Dermis microvascular lymphatic vessel endothelial cell (primary cell): ENCODE measurements at regions not wholly inside any gene's neighbourhood (a gene's known extent, or its start where the extent isn't known, plus 50 kb on each side); places are given as distances from the start of the nearest gene placed in this dataset.

Experiments
- DNase-seq, 2 donors: peaks; one replicate each; pipeline versions ENCODE4 v3.0.0 to v3.0.0-alpha.2; 2010; ENCODE audit warnings: low read depth in 2 of 2

GRCh38 chr5:56550227-56550626 is 265.1 kb upstream of the MAP3K1 start:
- DNase-seq = no peak

GRCh38 chr5:56549096-56549886 is 266.1 kb upstream of the MAP3K1 start:
- peak; percentile 54 to 93 for DNase-seq

- no peak for DNase-seq
These were observed 270.3 kb upstream of the MAP3K1 start for GRCh38 chr5:56545016-56545415.

- no peak for DNase-seq
These were observed 271.6 kb upstream of the MAP3K1 start for GRCh38 chr5:56543441-56544388.

GRCh38 chr5:56540266-56540665 is 275.1 kb upstream of the MAP3K1 start:
- peak in 1 of 2 donors; percentile 51 for DNase-seq

- DNase-seq = no peak
These were observed 276.8 kb upstream of the MAP3K1 start for GRCh38 chr5:56538580-56538979.

- no peak for DNase-seq
These were observed 280.0 kb upstream of the MAP3K1 start for GRCh38 chr5:56535347-56535746.

GRCh38 chr5:56534102-56534829 is 281.1 kb upstream of the MAP3K1 start:
- DNase-seq = peak in 1 of 2 donors; percentile 14

- no peak for DNase-seq
These were observed 282.9 kb upstream of the MAP3K1 start for GRCh38 chr5:56532466-56532865.

- no peak for DNase-seq
These were observed 284.7 kb upstream of the MAP3K1 start for GRCh38 chr5:56530626-56531138.

- DNase-seq = no peak
These were observed 285.5 kb upstream of the MAP3K1 start for GRCh38 chr5:56529666-56530430.

- no peak for DNase-seq
These were observed 288.2 kb upstream of the MAP3K1 start for GRCh38 chr5:56527174-56527573.

GRCh38 chr5:56525113-56525512 is 290.2 kb upstream of the MAP3K1 start:
- peak in 1 of 2 donors; percentile 27 for DNase-seq

- peak in 1 of 2 donors; percentile 17 for DNase-seq
These were observed 290.9 kb upstream of the ANKRD55 start for GRCh38 chr5:56523790-56524575.

GRCh38 chr5:56522960-56523359 is 289.8 kb upstream of the ANKRD55 start:
- DNase-seq = peak; percentile 88 to 93

GRCh38 chr5:56522169-56522568 is 289.0 kb upstream of the ANKRD55 start:
- DNase-seq = no peak

- DNase-seq = no peak
These were observed 288.0 kb upstream of the ANKRD55 start for GRCh38 chr5:56520986-56521730.

GRCh38 chr5:56518820-56519219 is 285.7 kb upstream of the ANKRD55 start:
- no peak for DNase-seq

- peak in 1 of 2 donors; percentile 24 for DNase-seq
These were observed 283.9 kb upstream of the ANKRD55 start for GRCh38 chr5:56517011-56517416.
